CD8-positive, alpha-beta memory T cell (primary cell): ENCODE measurements at regions not wholly inside any gene's neighbourhood (a gene's known extent, or its start where the extent isn't known, plus 50 kb on each side); places are given as distances from the start of the nearest gene placed in this dataset.

Experiments used
- CTCF ChIA-PET: fragments of 350-600 bp; sonication (Branson Sonifier 250); formaldehyde crosslinking; loops from one replicate; lab custom pipeline; 2021; ENCODE audit warnings: antibody characterized with exemption; lab: Charles Lee
- POLR2A ChIA-PET: fragments of 350-600 bp; sonication (Branson Sonifier 250); formaldehyde crosslinking; loops from one replicate; lab custom pipeline; 2021; ENCODE audit warnings: antibody characterized with exemption; lab: Charles Lee
- DNase-seq, 5 donors: peaks; one replicate each; pipeline versions ENCODE4 v3.0.0 to v3.0.0-alpha.2; 2020 to 2022; ENCODE audit warnings: mixed read lengths in 1 of 5
- H3K27ac ChIP-seq: one replicate; pipeline ENCODE4 v1.7.0; 2013; ENCODE audit warnings: low read depth, mild to moderate bottlenecking, low read length, moderate library complexity
- H3K27me3 ChIP-seq: 2 replicates; pipeline ENCODE4 v1.7.0; 2013; ENCODE audit warnings: low read length, mild to moderate bottlenecking; ENCODE audit not compliant: insufficient read depth, poor library complexity, severe bottlenecking
- H3K36me3 ChIP-seq: 2 replicates; pipeline ENCODE4 v1.7.0; 2013; ENCODE audit warnings: mild to moderate bottlenecking, low read length, moderate library complexity; ENCODE audit not compliant: insufficient read depth
- H3K4me1 ChIP-seq: 2 replicates; pipeline ENCODE4 v1.7.0; 2013; ENCODE audit warnings: mild to moderate bottlenecking, low read length, moderate library complexity; ENCODE audit not compliant: insufficient read depth
- H3K4me3 ChIP-seq: 2 replicates; pipeline ENCODE4 v1.7.0; 2013; ENCODE audit warnings: mild to moderate bottlenecking, low read length
- H3K9me3 ChIP-seq: 2 replicates; pipeline ENCODE4 v1.7.0; 2013; ENCODE audit warnings: mild to moderate bottlenecking, low read length
- H3K27ac Mint-ChIP-seq, 8 donors: one replicate each; pipeline ENCODE4 v1.8.0; 2020 to 2021; ENCODE audit warnings: mixed read lengths in 8 of 8, mild to moderate bottlenecking in 6 of 8, inconsistent platforms in 3 of 8, moderate library complexity in 3 of 8
- H3K27me3 Mint-ChIP-seq, 2 donors: one replicate each; pipeline ENCODE4 v1.8.0; 2020 to 2021; ENCODE audit warnings: mixed read lengths in 2 of 2, mild to moderate bottlenecking in 1 of 2, moderate library complexity in 1 of 2
- H3K36me3 Mint-ChIP-seq, 3 donors: one replicate each; pipeline ENCODE4 v1.8.0; 2020 to 2021; ENCODE audit warnings: mixed read lengths in 3 of 3, inconsistent platforms in 1 of 3, mild to moderate bottlenecking in 1 of 3
- H3K4me1 Mint-ChIP-seq, 3 donors: one replicate each; pipeline ENCODE4 v1.8.0; 2020 to 2021; ENCODE audit warnings: mixed read lengths in 3 of 3, inconsistent platforms in 1 of 3, mild to moderate bottlenecking in 1 of 3
- H3K4me3 Mint-ChIP-seq, 7 donors: one replicate each; pipeline ENCODE4 v1.8.0; 2020 to 2021; ENCODE audit warnings: mixed read lengths in 7 of 7, mild to moderate bottlenecking in 6 of 7, moderate library complexity in 4 of 7, inconsistent platforms in 2 of 7
- H3K9me3 Mint-ChIP-seq, 5 donors: one replicate each; pipeline ENCODE4 v1.8.0; 2020 to 2022; ENCODE audit warnings: mixed read lengths in 5 of 5, mild to moderate bottlenecking in 3 of 5, moderate library complexity in 2 of 5, inconsistent platforms in 1 of 5

DNA sequence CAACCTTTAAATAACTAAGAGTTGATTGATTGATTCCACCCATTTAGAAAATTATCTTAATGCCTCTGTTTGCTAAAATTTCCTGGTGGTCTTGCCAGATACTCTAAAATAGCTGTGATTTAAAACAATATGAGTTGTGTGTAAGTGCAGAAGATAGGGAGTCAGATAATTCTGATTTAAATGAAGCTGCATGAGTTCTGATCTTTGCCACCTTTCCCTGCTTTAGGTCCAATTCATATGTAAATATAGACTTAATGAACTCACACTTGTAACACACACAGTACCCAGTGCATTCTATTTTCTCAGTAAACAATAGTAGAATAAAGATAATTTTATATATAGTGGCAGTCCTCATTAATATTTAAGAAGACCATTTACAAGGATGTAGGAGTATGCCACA, 981.8 kb downstream of the SLITRK1 start:
- Mint-ChIP-seq H3K9me3 (peaks cover 0 to 8% (median 2%) of the 10 kb centered on the region in 5 donors), H3K27me3 (no peaks in the 10 kb centered on the region), H3K4me3 (no peak overlapping the region), H3K4me1 (no peaks in the 10 kb centered on the region), H3K27ac (no peak overlapping the region), H3K36me3 (no peaks in the 10 kb centered on the region)
- no peaks in the 10 kb centered on the region for H3K27me3 ChIP-seq
- no peaks in the 10 kb centered on the region for H3K4me1 ChIP-seq
- H3K36me3 ChIP-seq = no peaks in the 10 kb centered on the region
- ChIA-PET POLR2A (no interaction called here), CTCF (no interaction called here)
- H3K4me3 ChIP-seq = no peak overlapping the region
- H3K9me3 ChIP-seq = no peaks in the 10 kb centered on the region
- DNase-seq = no peak
- no peak overlapping the region for H3K27ac ChIP-seq

DNA sequence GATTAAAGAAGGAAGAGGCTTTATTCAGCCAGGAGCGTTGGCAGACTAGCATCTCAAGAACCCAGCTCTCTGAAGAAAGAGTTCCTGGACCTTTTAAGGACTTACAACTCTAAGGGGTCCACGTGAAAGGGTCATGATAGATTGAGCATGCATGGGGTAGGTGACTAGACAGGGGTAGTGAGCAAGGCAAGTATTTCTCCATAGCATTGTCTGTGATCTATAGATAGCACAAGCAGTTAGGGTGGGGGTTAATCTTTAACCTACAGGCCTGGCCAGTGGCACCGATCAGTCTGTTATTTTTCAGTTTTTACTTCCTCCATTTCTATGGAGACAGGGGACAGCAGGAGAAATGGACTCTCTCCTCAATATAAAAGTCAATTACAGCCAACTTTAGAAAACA, 983.7 kb downstream of the SLITRK1 start:
- no peaks in the 10 kb centered on the region for H3K27me3 ChIP-seq
- Mint-ChIP-seq H3K27ac (no peak overlapping the region), H3K36me3 (no peaks in the 10 kb centered on the region), H3K4me3 (no peak overlapping the region), H3K4me1 (no peaks in the 10 kb centered on the region), H3K27me3 (no peaks in the 10 kb centered on the region), H3K9me3 (peaks cover 0 to 8% (median 2%) of the 10 kb centered on the region in 5 donors)
- H3K4me1 ChIP-seq = no peaks in the 10 kb centered on the region
- H3K4me3 ChIP-seq = no peak overlapping the region
- ChIA-PET POLR2A (no interaction called here), CTCF (no interaction called here)
- no peak for DNase-seq
- no peaks in the 10 kb centered on the region for H3K36me3 ChIP-seq
- H3K27ac ChIP-seq = no peak overlapping the region
- no peaks in the 10 kb centered on the region for H3K9me3 ChIP-seq

GRCh38 chr13:82879921-82880320, 1002.4 kb downstream of the SLITRK1 start:
- DNase-seq = no peak
- ChIA-PET POLR2A (no interaction called here), CTCF (no interaction called here)
- Histone ChIP-seq H3K4me1 (no peaks in the 10 kb centered on the region), H3K36me3 (no peaks in the 10 kb centered on the region), H3K27ac (no peak overlapping the region), H3K4me3 (no peak overlapping the region), H3K27me3 (no peaks in the 10 kb centered on the region), H3K9me3 (no peaks in the 10 kb centered on the region)
- Mint-ChIP-seq H3K27me3 (no peaks in the 10 kb centered on the region), H3K9me3 (peaks cover 0 to 6% (median 1%) of the 10 kb centered on the region in 5 donors), H3K27ac (no peak overlapping the region), H3K4me3 (no peak overlapping the region), H3K4me1 (no peaks in the 10 kb centered on the region), H3K36me3 (no peaks in the 10 kb centered on the region)

DNA sequence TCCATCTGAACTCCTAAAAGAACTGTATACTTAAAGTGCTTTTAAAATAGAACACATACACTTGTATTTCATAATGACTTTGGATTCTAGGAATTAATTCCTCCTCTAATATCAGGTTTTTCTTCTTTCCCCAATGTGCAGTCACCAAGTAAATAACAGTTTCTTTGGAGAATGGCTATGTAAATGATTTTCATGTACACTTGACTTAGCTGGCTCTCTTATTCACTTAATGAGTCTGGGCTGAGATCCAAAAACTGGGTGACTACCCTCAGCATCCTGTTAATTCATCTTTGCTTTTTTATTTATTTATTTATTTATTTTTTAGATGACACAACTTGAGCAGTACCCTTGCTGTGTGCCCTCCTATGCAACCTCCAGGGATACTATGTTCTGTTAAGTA, 1003.7 kb downstream of the SLITRK1 start:
- Mint-ChIP-seq H3K27ac (no peak overlapping the region), H3K36me3 (no peaks in the 10 kb centered on the region), H3K27me3 (no peaks in the 10 kb centered on the region), H3K4me3 (no peak overlapping the region), H3K4me1 (no peaks in the 10 kb centered on the region), H3K9me3 (peaks cover 0 to 15% (median 5%) of the 10 kb centered on the region in 5 donors)
- H3K27ac ChIP-seq = no peak overlapping the region
- CTCF ChIA-PET = no interaction called here
- no peaks in the 10 kb centered on the region for H3K9me3 ChIP-seq
- POLR2A ChIA-PET = no interaction called here
- H3K36me3 ChIP-seq = no peaks in the 10 kb centered on the region
- DNase-seq = no peak
- no peak overlapping the region for H3K4me3 ChIP-seq
- no peaks in the 10 kb centered on the region for H3K27me3 ChIP-seq
- no peaks in the 10 kb centered on the region for H3K4me1 ChIP-seq

DNA sequence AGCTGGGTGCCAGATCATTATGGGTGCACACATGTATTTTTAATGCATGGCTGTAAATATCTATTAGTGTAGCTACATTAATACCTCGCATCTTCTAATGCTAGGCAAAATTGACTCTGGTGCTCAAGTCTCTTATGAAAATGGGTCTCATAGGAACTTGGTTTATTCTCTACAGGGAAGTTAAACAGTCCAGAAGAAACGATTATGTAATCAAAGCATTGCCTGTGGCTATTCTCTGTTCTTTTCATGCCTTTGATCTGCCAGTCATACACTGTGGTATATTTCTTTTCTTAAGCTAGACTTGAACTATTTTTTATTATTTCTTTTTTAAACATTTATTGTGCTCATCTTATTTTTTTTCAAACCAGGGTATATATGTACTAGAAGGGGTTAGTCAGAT, 1015.0 kb downstream of the SLITRK1 start:
- Mint-ChIP-seq H3K36me3 (no peaks in the 10 kb centered on the region), H3K27ac (no peak overlapping the region), H3K4me1 (no peaks in the 10 kb centered on the region), H3K27me3 (no peaks in the 10 kb centered on the region), H3K4me3 (no peak overlapping the region), H3K9me3 (peaks cover 0 to 10% (median 4%) of the 10 kb centered on the region in 5 donors)
- no peak for DNase-seq
- Histone ChIP-seq H3K4me3 (no peak overlapping the region), H3K9me3 (no peaks in the 10 kb centered on the region), H3K36me3 (no peaks in the 10 kb centered on the region), H3K4me1 (no peaks in the 10 kb centered on the region), H3K27ac (no peak overlapping the region), H3K27me3 (no peaks in the 10 kb centered on the region)
- POLR2A ChIA-PET = no interaction called here
- CTCF ChIA-PET = no interaction called here

- Mint-ChIP-seq H3K27me3 (no peaks in the 10 kb centered on the region), H3K4me3 (no peak overlapping the region), H3K9me3 (peaks cover 2 to 16% (median 4%) of the 10 kb centered on the region in 5 donors), H3K27ac (no peak overlapping the region), H3K4me1 (no peaks in the 10 kb centered on the region), H3K36me3 (no peaks in the 10 kb centered on the region)
- Histone ChIP-seq H3K36me3 (no peaks in the 10 kb centered on the region), H3K27ac (no peak overlapping the region), H3K27me3 (no peaks in the 10 kb centered on the region), H3K4me1 (no peaks in the 10 kb centered on the region), H3K9me3 (no peaks in the 10 kb centered on the region), H3K4me3 (no peak overlapping the region)
- ChIA-PET CTCF (no interaction called here), POLR2A (no interaction called here)
- DNase-seq = no peak
Observed at GRCh38 chr13:82850644-82851043, 1031.6 kb downstream of the SLITRK1 start.

- Histone ChIP-seq H3K27ac (no peak overlapping the region), H3K27me3 (no peaks in the 10 kb centered on the region), H3K4me1 (no peaks in the 10 kb centered on the region), H3K36me3 (no peaks in the 10 kb centered on the region), H3K9me3 (no peaks in the 10 kb centered on the region), H3K4me3 (no peak overlapping the region)
- H3K27ac Mint-ChIP-seq = no peak overlapping the region
- H3K36me3 Mint-ChIP-seq = peaks cover 0 to 4% (median 0%) of the 10 kb centered on the region in 3 donors
- peaks cover 0 to 29% (median 5%) of the 10 kb centered on the region in 5 donors for H3K9me3 Mint-ChIP-seq
- ChIA-PET CTCF (no interaction called here), POLR2A (no interaction called here)
- no peaks in the 10 kb centered on the region for H3K27me3 Mint-ChIP-seq
- H3K4me3 Mint-ChIP-seq = no peak overlapping the region
- DNase-seq = no peak
- H3K4me1 Mint-ChIP-seq = no peaks in the 10 kb centered on the region
Observed at GRCh38 chr13:82848766-82849165, 1033.5 kb downstream of the SLITRK1 start.

- no peak for DNase-seq
Observed at GRCh38 chr13:82847595-82847994, 1034.7 kb downstream of the SLITRK1 start.

DNA sequence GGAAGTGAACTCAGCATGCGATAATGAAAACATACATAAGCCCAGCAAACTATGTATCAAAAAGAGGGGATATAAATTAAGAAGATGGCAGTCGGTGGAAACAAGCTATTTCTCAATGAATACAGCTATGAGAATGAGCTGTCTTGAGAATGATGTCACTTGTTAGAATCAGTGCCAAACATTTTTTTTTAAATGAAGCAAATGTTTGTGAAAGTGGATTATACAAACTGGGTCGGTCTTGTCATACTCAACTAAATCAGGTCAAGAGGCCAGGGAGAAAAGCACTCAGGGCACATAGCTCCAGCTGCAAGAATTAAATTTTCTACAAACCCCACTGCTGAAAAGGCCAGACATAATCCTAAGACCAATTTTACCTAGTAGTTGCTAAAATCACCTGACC, 1048.4 kb downstream of the SLITRK1 start:
- Histone ChIP-seq H3K4me3 (no peak overlapping the region), H3K4me1 (no peaks in the 10 kb centered on the region), H3K9me3 (no peaks in the 10 kb centered on the region), H3K27ac (no peak overlapping the region), H3K27me3 (no peaks in the 10 kb centered on the region), H3K36me3 (no peaks in the 10 kb centered on the region)
- Mint-ChIP-seq H3K27me3 (no peaks in the 10 kb centered on the region), H3K9me3 (peaks cover 1 to 15% (median 3%) of the 10 kb centered on the region in 5 donors), H3K27ac (no peak overlapping the region), H3K4me3 (no peak overlapping the region), H3K4me1 (no peaks in the 10 kb centered on the region), H3K36me3 (no peaks in the 10 kb centered on the region)
- DNase-seq = no peak
- CTCF ChIA-PET = no interaction called here
- POLR2A ChIA-PET = no interaction called here

More at GRCh38 chr13:82847595-82847994, 1034.7 kb downstream of the SLITRK1 start:
- Mint-ChIP-seq H3K27ac (no peak overlapping the region), H3K9me3 (peaks cover 0 to 32% (median 6%) of the 10 kb centered on the region in 5 donors), H3K4me1 (no peaks in the 10 kb centered on the region), H3K4me3 (no peak overlapping the region), H3K27me3 (no peaks in the 10 kb centered on the region), H3K36me3 (peaks cover 0 to 4% (median 0%) of the 10 kb centered on the region in 3 donors)
- H3K27me3 ChIP-seq = no peaks in the 10 kb centered on the region
- H3K4me3 ChIP-seq = no peak overlapping the region
- H3K27ac ChIP-seq = no peak overlapping the region
- H3K4me1 ChIP-seq = no peaks in the 10 kb centered on the region
- no peaks in the 10 kb centered on the region for H3K9me3 ChIP-seq
- POLR2A ChIA-PET = no interaction called here
- CTCF ChIA-PET = no interaction called here
- no peaks in the 10 kb centered on the region for H3K36me3 ChIP-seq
